Transverse colon (tissue), 4 donors: ENCODE measurements at regions not wholly inside any gene's neighbourhood (a gene's known extent, or its start where the extent isn't known, plus 50 kb on each side); places are given as distances from the start of the nearest gene placed in this dataset.

Experiments used
- POLR2A ChIP-seq: fragments of 450-650 bp; IDR thresholded peaks from one replicate; pipeline ENCODE4 v1.6.1; 2016; ENCODE audit warnings: antibody characterized with exemption, mild to moderate bottlenecking, moderate library complexity
- POLR2AphosphoS5 ChIP-seq, 3 donors: sonication (generic); formaldehyde crosslinking; IDR thresholded peaks; one replicate each; pipeline ENCODE4 v1.6.1; 2016; ENCODE audit warnings: antibody characterized with exemption in 3 of 3
- TF ChIP-seq, protein P1 (sequence below), 5 experiments: fragments of 200-600 bp in 3 of 5; fragments of 450-650 bp in 2 of 5; sonication (generic) in 3 of 5; IDR thresholded peaks; 1 replicate in 2 of 5; 2 replicates in 3 of 5; pipeline ENCODE4 v1.5.1; 2016 to 2017; ENCODE audit warnings: antibody characterized with exemption in 5 of 5, inconsistent platforms in 3 of 5, mild to moderate bottlenecking in 2 of 5, moderate library complexity in 1 of 5

GRCh38 chr5:5065472-5065871 is 74.7 kb upstream of the ADAMTS16 start:
- TF ChIP-seq, protein P1, sequence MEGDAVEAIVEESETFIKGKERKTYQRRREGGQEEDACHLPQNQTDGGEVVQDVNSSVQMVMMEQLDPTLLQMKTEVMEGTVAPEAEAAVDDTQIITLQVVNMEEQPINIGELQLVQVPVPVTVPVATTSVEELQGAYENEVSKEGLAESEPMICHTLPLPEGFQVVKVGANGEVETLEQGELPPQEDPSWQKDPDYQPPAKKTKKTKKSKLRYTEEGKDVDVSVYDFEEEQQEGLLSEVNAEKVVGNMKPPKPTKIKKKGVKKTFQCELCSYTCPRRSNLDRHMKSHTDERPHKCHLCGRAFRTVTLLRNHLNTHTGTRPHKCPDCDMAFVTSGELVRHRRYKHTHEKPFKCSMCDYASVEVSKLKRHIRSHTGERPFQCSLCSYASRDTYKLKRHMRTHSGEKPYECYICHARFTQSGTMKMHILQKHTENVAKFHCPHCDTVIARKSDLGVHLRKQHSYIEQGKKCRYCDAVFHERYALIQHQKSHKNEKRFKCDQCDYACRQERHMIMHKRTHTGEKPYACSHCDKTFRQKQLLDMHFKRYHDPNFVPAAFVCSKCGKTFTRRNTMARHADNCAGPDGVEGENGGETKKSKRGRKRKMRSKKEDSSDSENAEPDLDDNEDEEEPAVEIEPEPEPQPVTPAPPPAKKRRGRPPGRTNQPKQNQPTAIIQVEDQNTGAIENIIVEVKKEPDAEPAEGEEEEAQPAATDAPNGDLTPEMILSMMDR (IDR thresholded peaks at IDR 0.05), result no peak
- TF ChIP-seq POLR2AphosphoS5 (IDR thresholded peaks at IDR 0.05) (no peak), POLR2A (no peak)
